GM19351 (cell line): ENCODE measurements at regions not wholly inside any gene's neighbourhood (a gene's known extent, or its start where the extent isn't known, plus 50 kb on each side); places are given as distances from the start of the nearest gene placed in this dataset.
A peak's percentile ranks its signal among the peaks of the same experiment; 100 is the strongest.

Experiments
- ATAC-seq: cut with Tn5 transposase; IDR thresholded peaks from one replicate; pipeline ENCODE4 v1.9.1; 2021; ENCODE audit warnings: mild to moderate bottlenecking, moderate library complexity; ENCODE audit not compliant: unreplicated experiment

DNA sequence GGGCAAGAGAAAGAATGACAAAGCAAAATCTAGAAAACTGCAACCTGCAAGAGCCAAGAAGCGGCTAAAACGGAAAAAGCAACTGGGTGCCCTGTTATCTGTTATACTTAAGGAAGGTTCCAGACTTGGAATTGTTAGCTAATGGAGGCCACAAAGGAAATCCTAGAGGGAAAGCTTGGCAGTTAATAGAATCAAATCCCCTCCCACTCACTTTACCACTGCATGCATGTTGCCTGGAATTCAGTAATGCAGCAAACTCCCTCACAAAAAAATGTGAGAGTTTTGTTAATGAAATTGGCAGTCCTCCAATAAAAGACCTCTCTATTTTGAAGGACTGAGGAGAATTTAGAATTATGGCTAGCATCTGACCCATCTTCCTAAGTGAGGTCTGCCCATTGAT lies 164.2 kb upstream of the SOX5 start:
- no peak for ATAC-seq

DNA sequence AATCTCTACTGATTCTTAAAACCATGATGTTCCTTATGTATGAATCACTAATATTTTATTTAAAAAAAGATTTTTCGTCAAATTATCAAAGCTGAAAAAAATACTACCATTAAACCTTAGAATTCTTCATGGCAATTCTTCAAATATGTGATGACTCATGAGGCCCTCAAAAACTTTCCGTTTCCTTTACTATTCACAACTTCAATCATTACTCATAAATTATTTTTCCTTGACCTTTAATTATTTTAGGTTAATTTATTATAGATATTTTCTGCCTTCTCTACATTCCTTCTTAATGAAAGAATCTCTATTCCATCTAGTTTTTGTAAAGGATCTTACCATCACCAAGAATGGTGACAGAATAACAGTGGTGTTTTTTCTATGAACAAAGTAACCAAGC lies 162.1 kb upstream of the SOX5 start:
- no peak for ATAC-seq

DNA sequence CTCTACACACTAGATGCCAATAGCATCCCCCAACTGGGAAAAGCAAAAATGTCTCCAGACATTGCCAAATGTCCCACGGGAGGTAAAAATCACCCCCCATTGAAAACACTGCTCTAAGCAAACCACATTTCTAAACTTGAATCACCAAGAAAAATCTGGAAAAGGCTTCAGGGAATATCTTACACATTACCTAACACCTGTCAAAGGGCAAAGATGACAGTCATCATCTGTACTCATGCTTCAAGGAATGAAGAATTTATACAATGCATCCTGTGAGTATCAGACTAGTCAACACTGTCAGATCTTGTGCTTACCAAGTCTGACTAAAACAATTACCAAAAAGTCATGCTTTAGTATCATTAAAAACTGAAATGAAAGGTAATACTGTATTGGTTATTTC lies 161.6 kb upstream of the SOX5 start:
- no peak for ATAC-seq

DNA sequence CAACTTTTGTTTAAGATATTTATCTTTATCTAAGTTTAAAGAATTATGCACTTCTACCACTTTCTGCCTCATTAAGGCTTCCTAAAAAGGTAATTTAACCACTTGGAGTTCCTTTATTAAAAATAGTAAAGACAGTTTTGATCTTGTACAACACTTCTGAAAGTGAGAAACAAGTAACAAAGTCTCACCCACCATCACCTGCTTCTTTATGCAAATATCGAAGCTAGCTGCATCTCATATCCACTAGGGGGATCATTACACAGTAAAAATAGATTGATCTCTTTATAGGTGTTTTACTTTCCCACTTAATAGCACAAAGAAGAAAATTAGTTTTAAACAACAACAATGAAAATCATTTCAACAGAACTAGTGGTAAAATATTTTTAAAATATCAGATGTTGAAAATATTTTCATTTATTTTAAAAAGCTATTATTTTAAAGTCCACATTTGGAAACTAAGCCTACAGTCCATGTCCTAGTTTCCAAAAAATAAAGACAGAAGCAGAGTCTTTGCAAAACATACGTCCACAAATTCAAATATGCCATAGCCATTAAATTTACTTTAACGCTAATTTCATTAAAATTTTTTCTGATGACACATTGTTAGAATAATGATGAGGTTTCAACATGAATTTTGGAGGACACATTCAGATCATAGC lies 160.0 kb upstream of the SOX5 start:
- peak; percentile 99 for ATAC-seq

DNA sequence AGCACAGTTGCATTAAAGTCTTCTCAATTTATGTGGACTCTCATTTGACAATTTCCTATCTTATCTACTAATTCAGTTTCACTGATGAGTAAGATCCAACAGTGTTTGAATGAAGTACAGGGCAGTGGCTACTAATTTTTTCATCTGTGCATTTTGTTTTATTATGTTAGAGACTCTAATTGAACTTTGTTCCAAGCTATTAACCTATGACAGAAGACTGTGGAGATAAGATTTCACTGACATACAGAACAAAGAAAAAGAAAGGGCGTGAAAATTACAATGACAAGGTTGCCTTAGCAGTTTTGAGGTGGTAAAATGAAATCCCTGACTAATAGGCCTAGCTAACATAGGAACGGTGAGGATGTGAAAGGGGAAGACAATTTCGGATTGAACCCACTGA lies 153.2 kb upstream of the SOX5 start:
- ATAC-seq = no peak

DNA sequence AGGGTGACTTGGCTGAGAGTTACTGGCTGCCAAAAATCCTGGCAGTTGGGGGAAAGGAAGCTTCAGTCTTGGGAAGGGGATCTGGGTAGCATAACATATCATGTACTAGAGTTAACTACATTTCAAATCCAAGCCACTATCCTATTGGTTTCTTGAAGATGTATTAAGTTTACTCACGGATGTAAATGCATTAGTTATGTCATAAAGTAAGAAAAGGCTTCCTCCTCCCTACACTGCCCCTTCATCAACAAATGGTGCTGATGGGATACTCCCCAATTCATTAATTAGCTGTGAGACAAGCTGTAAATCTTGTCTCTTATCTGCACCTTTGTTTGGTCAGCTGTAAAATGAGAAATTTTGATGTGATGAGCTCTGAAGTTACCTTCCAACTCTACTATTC lies 150.1 kb upstream of the SOX5 start:
- ATAC-seq = no peak

DNA sequence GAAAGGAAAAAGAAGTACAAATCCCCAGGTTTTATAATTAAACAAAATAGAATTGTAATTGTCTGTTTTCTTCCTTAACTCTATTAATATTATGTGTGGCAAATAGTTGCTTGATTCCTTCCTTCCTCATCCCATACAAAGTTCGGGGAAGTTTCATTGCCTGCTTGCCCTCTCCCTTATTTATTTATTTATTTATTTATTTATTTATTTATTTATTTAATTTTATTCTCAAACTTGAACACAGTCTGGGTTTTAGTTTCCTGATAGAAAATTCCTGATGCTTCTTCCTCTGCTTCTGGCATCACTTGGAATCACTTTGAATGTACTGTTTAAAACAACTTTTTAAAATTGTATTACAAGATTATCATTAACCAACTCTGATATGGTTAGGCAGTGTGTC lies 145.8 kb upstream of the SOX5 start:
- ATAC-seq = no peak

DNA sequence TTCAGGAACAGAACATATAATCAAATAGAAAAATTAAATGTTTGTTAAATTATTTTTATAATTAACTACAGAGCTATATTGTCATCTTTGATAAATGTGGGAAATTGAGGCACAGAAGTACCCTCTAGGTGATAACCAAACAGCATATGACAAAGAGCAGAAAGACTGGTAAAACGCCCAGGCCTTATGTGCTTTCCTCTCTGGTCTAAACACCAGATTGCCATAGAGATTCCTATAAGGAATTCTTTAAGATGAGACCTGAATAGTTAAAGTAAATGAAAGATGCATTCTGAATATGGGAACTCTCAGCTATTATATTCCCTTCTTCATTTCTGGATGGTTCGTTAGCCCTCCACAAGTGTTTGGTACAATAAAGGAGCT lies 140.0 kb upstream of the SOX5 start:
- no peak for ATAC-seq

DNA sequence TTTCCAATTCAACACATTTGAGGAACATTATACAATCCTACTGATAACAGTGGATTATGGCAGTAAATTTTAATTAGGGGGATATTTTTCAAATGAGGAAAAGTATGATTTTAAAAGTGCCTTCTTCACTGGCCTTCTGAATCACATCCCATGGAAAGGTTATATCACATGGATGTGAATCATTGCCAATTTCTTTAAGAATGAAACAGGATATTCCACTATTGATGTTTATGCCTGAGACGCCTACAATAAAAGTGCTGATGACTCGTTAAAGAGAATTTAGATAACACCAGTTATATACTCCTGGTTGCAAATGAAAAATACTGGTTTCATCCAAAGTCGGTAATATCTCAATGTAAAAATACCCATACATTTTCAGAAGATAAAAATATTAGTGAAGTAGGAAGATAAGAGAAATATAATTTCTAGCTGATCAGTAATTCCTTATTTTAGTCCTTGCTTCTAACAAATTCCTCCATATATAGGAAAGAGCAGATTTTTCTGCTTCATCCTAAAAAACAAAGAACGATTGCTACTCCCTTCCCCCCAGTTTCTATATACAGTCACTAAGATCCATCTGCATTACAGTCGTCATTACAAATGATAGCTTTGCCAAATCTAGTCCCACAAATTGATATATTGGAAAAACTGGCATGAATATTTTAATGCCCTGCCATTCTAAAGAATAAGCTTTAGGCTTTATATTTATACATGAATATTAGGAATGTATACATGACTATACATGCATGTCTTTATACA lies 139.5 kb upstream of the SOX5 start:
- ATAC-seq = no peak

DNA sequence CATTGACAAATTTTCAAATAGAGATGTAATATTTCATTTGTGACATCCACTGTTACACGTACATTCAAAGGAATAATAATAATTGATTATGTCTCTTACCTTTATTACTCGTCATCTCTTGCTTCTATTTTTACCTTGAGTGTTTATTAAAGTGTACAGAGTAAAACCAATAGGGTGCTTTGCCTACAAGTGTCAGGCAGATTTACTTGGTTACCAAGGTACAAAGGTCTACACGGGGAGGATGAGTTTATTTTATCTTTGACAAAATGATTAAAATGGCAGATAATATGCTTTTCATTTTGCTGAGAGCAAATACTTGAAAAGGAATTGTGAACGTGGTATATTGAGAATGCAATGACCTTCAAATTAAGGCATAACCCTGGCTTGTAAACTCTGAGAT lies 137.8 kb upstream of the SOX5 start:
- no peak for ATAC-seq

DNA sequence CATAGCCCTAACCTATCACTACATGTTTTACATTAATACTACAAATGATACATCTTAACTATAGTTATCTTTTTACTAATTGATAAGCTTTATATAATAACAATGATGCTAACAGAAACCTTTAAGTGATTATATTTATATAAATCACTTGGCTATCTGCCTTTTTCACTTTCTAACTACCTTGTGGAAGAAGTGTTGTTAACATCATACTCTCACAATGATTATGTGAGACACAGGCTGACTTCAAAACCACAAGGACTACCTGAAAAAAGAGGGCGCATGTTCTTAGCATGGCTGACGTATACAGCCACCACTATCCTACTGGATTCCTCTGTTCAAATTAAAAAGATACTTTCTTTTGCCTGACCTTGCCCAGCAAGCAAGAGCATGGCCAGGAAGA lies 135.3 kb upstream of the SOX5 start:
- ATAC-seq = peak; percentile 51

DNA sequence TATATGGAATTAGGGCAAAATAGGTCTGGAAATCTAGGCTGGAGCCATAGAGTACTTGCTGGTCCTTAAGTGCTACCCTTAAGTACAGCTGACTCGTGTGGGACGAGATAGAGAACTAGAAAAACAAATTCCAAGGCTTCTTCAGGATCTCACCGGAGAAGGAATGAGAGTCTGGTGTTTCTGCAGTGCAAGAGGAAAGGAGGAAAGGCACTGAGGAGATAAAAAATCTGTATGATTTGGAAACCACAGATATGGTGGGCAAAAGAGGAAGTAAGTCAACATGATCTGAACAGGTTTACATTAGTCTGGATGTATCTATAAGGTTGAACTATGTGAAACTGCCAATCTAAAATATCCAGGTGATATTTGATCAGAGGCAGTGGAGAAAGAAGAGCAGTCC lies 134.4 kb upstream of the SOX5 start:
- no peak for ATAC-seq

DNA sequence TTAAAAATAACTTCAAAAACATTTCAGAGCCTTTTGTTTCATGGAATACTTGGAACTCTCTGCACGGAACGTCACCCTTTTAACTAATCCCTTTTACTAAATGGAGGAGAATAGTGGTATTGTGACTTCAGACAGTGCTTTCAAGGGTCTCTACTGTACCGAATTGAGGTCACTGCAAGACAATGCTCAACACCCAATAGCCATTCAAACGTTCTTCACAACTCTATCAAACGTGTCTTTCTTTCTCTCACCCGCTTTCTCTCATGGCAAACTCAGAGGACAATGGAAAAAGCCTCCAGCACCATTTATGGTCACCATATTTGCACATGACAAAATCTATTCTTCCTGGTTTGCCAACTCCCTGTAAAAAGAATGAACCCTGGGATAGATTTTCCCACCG lies 132.1 kb upstream of the SOX5 start:
- no peak for ATAC-seq

DNA sequence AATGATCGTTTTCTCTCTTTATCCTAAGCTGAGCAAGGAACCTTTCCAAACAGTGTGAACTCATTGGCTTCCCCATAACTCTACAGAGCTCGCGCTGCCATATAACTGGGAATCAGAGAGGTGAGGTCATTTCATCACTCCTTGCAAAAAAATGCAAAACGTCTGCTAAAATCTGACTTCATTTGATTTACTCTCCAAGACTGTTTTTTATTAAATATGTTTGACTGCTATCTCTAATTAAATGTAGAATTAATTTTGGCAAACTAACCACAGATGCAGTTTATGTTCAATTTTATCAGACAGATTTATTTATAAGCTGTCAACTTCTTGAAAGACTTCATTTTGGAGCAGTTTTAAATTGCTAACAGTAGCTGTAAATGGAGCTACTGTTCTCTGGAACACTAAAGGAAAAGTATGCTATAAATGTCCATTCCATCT lies 131.6 kb upstream of the SOX5 start:
- ATAC-seq = no peak

DNA sequence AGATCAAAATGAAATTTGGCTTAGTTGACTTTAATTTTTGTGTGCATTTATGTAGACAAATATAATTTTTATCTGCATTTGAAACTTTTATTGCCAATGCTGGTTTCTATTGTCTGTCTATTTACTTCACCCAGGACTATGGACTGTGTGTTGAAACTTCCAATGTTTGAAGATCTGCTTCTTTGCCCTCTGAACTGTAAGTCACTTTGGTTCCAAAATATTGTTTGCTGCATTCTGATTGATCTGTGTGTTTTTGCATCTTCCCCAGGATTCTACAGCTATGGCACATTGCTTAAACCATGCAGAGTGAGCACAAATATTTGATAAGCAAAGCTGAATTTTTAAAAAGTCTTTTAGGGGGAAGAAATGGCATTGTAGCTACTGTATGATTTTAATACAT lies 131.0 kb upstream of the SOX5 start:
- ATAC-seq = no peak

DNA sequence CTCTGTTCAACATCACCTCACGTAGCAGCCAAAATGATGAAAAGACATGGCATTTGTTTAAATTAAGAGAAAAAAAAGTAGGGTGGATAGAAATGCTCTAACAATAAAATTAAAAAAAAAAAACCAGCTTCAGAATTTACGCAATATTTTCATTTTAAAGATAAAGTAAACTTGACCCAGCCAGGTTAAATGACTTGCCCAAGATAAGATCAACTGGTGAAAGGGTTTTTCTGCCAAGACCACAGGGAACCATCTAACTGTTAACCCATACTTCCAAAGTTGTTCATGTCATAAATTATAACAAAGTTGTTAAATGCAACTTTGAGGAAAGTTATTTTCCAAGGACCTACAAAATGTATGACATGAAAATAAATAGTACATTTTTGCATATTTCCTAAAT lies 129.6 kb upstream of the SOX5 start:
- no peak for ATAC-seq

DNA sequence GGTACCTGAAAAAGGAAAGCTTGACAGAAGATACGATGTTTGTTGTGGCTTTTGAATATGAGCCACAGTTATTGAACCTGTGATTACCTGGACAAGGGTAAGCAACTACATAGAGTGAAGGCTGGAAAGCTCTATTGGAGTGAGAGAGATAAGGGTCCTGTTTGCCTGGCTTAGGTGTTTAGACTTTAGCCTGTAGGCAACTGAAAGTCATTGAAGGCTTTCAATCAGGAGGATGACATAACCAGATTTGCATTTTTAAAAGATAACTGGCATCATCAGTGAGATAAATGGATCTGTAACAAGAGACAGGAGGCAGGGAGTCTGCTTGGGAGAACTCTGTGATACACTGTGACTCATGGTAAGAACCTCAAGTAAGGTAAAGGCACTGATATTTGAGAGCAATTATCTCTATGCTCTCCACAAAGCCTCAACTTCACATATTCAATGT lies 128.9 kb upstream of the SOX5 start:
- no peak for ATAC-seq

DNA sequence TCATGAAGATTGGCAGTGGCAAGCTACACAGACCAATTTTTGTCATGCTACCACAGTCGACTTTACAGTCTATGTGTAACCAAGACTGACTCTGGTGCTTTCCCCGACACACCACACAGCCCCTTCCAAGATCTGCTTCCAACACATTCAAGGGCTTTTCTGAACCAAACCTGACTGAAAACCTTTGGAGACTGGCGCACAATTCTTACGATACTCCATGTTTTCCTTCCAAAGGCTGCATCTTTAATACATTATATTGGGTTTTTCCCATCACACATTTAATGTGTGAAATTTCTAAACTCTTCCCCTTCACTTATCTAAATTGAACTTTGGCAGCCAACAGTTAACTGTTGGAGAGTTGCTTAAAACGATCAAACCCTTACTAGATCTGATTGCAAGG lies 127.7 kb upstream of the SOX5 start:
- no peak for ATAC-seq

DNA sequence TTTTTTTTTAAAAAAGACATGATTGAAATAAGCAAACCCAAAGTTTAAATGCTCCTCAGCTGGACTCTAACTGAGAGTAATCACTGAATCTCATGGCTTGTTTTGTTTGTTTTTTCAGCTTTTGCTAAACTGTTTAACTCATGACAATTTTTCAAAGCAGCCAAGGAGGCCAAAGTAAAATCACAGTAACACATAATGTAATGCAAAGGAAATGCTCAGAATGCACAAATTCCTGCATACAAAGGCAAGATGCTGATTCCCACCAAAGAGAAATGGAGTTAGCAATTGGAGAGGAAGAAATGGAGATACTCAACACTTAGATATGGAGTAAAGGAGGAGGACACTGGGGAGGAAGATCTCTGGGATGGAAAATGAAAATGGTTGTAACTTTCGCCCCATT lies 126.2 kb upstream of the SOX5 start:
- no peak for ATAC-seq

DNA sequence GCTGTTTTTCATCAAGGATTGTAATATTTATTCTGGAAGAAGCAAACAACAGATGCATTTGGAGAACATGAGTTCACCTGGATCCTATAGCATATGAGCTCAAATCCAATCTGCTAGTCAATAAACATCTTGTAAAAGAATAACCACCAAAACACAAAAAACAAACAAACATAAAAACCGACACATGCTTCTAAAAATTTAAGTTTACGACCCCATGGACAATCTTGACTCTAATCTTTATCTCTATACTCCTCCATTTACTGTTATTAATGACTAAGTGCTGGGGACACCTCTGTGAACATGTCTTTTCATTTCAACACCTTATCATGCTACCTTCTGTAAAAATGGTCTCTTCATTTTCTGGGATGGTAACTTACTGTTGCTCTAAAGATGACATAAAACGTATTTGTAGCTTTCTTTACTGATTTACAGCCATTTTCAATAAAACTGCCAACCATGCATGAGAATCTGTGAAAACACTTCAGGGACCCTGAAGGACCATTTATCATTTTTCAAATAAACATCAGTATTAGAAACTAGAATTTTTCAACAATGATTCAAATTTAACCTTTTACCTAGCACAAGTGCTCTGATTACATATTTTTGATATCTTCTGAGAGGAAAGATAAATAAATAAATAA lies 123.8 kb upstream of the SOX5 start:
- ATAC-seq = no peak

DNA sequence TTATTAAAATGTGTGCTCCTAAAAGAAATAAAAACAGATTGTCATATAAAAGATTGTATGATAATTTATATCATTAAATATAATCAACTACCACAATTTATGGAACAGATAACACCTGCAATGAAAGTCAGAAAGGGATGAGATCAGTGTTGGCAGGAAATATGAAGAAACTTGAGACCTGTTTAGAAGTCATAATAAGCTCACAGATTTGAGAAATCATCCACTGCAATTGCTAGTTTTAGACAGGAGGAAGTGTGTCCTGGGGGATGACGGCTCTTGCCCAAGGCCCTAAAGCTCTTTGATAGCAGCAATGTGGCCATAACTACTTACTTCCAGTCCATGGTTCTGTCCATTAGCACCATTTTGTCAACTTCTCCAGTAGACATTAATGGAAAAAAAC lies 122.8 kb upstream of the SOX5 start:
- ATAC-seq = no peak

DNA sequence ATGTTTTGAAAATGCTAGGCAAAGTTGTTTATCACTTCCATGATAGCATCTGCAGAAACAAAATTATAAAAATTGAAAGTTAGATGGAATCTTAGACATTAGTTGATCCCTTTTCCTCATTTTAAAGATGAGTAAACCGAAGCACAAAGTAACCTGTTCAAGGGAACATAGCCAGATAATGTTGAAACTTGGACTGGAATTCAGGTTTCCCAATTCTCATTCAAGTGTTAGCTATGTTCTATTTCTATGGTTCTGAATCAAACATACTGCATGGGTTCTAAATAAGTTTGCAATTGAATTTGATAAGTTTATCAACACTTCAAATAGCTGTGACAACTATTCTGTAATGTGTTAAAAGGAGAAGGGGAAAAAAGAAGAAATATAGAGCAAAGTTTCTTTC lies 122.4 kb upstream of the SOX5 start:
- no peak for ATAC-seq
